LNCAP (cell line): ENCODE measurements at regions not wholly inside any gene's neighbourhood (a gene's known extent, or its start where the extent isn't known, plus 50 kb on each side); places are given as distances from the start of the nearest gene placed in this dataset.

Experiments used
- TF ChIP-seq, protein P1 (sequence below): fragments of 450-650 bp; IDR thresholded peaks from 2 replicates; pipeline ENCODE4 v1.5.1; 2017; ENCODE audit warnings: mild to moderate bottlenecking

DNA sequence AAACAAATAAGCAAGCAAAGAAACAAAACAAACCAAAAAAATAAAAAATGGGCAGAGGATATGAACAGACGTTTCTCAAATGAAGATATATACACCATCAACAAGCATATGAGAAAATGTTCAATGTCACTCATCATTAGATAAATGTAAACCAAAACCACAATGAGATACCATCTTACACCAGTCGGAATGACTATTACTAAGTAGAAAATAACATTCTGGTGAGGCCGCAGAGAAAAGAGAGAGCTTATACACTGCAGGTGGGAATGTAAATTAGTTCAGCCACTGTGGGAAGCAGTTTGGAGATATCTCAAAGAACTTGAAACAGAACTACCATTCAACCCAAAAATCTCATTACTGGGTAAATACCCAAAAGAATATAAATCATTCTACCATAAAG, 321.0 kb upstream of the SLIT2 start:
- TF ChIP-seq, protein P1, sequence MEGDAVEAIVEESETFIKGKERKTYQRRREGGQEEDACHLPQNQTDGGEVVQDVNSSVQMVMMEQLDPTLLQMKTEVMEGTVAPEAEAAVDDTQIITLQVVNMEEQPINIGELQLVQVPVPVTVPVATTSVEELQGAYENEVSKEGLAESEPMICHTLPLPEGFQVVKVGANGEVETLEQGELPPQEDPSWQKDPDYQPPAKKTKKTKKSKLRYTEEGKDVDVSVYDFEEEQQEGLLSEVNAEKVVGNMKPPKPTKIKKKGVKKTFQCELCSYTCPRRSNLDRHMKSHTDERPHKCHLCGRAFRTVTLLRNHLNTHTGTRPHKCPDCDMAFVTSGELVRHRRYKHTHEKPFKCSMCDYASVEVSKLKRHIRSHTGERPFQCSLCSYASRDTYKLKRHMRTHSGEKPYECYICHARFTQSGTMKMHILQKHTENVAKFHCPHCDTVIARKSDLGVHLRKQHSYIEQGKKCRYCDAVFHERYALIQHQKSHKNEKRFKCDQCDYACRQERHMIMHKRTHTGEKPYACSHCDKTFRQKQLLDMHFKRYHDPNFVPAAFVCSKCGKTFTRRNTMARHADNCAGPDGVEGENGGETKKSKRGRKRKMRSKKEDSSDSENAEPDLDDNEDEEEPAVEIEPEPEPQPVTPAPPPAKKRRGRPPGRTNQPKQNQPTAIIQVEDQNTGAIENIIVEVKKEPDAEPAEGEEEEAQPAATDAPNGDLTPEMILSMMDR: no peak

DNA sequence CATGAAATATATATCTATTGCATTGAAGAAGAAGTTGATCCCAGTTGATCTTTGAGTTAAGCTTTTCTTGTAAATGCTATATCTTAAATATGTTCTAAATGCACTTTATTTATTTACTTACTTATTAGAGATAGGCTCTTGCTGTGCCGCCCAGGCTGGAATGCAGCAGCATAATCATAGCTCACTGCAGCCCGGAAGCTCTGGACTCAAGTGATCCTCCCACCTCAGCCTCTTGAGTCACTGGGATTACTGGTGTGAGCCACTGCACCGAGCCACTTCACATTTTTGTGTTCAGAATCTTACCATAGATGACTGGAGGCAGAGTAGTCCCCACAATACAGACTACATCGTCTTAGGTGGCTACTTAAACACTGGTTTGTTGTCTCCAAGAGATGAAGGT, 324.3 kb upstream of the SLIT2 start:
- TF ChIP-seq, protein P1: no peak

DNA sequence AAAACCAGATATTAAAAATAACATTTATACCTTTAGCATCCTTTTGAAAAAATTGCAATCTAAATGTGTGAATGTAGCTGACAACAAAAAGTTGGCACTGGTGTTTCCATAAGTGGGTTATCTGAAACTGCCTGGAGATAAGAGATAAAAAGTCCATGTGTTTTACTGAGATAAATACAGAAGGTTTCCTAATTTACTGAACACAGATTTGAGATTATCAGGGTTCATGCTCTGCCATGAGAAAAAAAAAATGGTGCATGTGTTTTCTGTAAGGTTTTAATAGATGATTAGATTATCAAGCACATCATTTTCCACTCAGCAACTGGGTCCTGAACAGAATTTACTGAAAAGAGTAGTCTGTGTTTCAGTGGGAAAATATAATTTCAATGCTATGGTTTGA, 326.2 kb upstream of the SLIT2 start:
- TF ChIP-seq, protein P1: no peak

DNA sequence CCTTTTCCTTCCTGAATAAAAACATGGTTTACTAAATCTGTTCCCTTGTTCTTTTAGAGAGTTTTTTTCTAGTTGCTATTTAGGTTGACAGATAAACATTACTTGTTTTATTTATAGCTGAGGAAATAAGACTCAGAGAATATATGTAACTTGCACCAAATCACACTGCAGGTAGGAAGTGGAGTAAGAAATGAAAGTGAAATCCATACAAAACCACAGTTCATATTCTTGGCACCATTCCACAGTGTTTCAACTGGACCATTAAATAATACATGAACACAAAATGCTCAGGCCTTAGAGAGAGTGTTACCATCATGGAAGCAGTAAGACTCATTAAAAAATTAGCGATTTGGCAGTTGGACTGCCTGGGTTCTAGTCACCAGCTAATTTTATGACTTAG, 326.9 kb upstream of the SLIT2 start:
- TF ChIP-seq, protein P1: no peak

DNA sequence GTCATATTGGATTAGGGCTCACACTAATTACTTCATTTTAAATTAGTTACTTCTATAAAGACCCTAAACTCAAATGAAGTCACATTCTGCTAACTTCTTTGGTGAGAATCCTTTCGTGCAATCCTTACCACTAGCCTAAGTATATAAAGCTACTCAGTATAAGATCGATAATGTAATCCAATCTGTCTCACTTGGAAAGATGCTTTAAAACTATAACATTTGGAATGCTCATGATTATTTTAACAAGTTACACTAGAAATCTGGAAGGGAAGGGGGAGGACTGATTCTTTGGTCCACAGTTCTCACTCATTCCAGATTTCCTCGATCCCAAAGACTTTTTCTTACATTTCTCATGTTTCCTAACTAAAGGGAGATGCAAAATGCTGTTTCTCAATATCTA, 336.4 kb upstream of the SLIT2 start:
- TF ChIP-seq, protein P1: no peak

DNA sequence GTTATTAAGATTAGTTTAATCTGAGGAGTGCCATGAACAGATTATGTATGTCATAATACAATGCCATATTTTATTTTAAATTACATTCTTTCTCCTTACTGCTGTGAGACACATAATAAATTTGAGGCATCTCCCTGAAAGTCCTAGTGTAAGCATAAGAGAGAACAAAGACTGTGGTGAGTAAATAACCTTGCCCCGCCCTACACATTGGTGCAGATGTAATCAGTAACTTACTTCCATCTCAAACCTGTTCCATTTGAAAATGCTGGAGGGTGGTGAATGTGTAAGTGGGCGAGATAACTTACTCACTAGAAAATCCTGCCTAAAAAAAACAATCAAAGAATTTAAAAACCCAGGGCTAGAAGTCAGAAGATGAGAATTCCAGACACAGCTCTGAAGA, 338.1 kb upstream of the SLIT2 start:
- TF ChIP-seq, protein P1: no peak

DNA sequence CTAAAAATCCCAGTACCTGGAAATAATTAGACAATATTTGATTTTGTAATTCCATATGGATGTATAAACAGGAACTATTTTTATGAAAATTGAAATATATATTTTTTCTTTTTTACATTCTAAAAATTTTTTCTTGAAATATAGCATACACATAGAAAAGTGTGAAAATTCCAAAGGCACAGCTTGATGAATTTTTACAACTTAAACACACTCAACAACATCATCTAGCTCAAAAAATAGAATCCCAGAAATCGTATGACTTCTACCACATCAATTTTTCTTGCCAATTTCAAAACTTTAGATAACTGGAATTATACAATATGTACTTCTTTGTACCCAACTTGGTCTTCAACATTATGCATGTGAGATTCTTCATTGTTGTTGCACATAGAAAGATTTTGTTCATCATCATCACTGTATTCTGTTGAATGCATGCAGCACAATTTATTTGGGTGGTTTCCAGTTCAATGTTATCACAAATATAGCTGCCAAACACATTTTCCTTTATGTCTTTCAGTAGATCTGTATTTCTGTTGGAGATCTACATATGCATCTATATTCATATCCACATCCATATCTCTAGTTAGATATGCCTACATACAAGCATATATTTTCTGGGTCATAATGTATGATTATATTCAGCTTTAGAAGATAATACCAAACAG, 340.7 kb upstream of the SLIT2 start:
- TF ChIP-seq, protein P1: no peak

DNA sequence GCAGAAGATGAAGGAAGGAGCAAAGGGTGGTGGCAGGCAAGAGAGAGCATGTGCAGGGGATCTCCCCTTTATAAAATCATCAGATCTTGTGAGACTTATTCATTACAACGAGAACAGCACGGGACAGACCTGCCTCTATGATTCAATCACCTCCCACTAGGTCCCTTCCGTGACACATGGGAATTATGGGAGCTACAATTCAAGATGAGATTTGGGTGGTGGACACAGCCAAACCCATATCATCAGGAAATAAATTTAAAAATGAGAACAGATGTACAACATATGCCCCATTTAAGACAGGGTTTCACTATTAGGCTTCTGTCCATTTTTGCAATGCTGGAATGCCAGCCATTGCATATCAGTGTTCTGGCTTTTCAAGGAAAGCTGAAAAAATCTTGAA, 346.7 kb upstream of the SLIT2 start:
- TF ChIP-seq, protein P1: no peak
